ENCODE measurements at regions not wholly inside any gene's neighbourhood (a gene's known extent, or its start where the extent isn't known, plus 50 kb on each side); places are given as distances from the start of the nearest gene placed in this dataset.
"Not testable (repeated sequence)": the region's sequence is repeated elsewhere in the genome, so short reads cannot be mapped to it uniquely, and the experiment has no call there.

- H3K36me3 ChIP-seq (replicated peaks); H3K4me3 ChIP-seq; H3K9me3 ChIP-seq; in situ Hi-C loops (cut with MboI; ENCODE audit: low sequenced_read_pairs); DNase-seq (ENCODE audit: low spot score in 2 of 2); H3K4me1 ChIP-seq; H3K27me3 ChIP-seq (ENCODE audit: low read depth): not testable (repeated sequence)
Observed at GRCh38 chr15:20040691-20041090, 500.9 kb downstream of the GOLGA6L6 start.

DNA sequence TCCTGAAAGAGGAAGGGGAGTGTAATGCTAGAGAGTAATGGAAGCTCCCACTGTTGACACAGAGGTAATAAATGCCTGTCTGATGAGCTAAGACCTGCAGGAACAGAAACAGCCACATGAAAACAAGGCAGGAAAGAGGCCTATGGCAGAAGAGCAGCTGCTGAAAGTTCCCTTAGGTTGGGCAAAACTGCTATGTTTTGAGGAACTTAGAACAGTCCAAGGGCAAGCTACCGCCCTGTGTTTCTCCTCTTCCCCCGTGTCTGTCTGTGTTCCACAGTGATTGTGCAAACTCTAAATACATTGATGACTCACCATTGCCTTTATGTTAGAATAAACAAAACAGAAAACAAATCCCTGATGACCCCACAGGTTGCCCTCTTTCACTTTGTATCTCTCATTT, 516.6 kb downstream of the GOLGA6L6 start:
- H3K9me3 ChIP-seq; H3K36me3 ChIP-seq (replicated peaks); H3K4me1 ChIP-seq; in situ Hi-C loops (cut with MboI; ENCODE audit: low sequenced_read_pairs); DNase-seq (ENCODE audit: low spot score in 2 of 2); H3K27me3 ChIP-seq (ENCODE audit: low read depth); H3K4me3 ChIP-seq: not testable (repeated sequence)

GRCh38 chr15:20022349-20022748, 519.3 kb downstream of the GOLGA6L6 start:
- H3K4me1 ChIP-seq; DNase-seq (ENCODE audit: low spot score in 2 of 2); H3K4me3 ChIP-seq; H3K36me3 ChIP-seq (replicated peaks); H3K9me3 ChIP-seq; H3K27me3 ChIP-seq (ENCODE audit: low read depth); in situ Hi-C loops (cut with MboI; ENCODE audit: low sequenced_read_pairs): not testable (repeated sequence)

DNA sequence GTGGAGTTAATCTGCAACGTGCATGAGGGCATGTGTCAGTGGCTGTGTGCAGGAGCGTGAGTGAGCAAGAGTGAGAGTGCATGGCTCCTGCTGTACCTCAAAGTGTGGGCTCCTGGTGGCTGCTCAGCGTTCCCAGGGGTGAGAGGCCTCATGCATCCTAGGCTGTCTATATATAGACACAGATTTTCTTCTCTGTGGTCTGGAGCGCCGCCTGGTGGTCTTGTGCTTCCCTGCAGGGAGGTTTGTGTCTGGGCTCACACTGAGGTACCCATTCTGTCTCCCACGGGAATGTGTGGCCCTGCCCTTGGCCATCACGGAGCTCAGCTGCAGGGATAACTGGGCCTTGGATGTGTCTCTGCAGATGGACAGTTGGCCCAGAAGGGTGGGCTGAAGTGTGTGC, 520.2 kb downstream of the GOLGA6L6 start:
- H3K4me1 ChIP-seq; in situ Hi-C loops (cut with MboI; ENCODE audit: low sequenced_read_pairs); H3K4me3 ChIP-seq; H3K9me3 ChIP-seq; H3K36me3 ChIP-seq (replicated peaks); H3K27me3 ChIP-seq (ENCODE audit: low read depth); DNase-seq (ENCODE audit: low spot score in 2 of 2): not testable (repeated sequence)

- in situ Hi-C loops (cut with MboI; ENCODE audit: low sequenced_read_pairs); H3K27me3 ChIP-seq (ENCODE audit: low read depth); H3K9me3 ChIP-seq; H3K4me3 ChIP-seq; H3K4me1 ChIP-seq; DNase-seq (ENCODE audit: low spot score in 2 of 2); H3K36me3 ChIP-seq (replicated peaks): not testable (repeated sequence)
Observed at GRCh38 chr15:20020588-20020987, 521.0 kb downstream of the GOLGA6L6 start.

GRCh38 chr15:20019758-20020157, 521.8 kb downstream of the GOLGA6L6 start:
- H3K36me3 ChIP-seq (replicated peaks); DNase-seq (ENCODE audit: low spot score in 2 of 2); H3K4me1 ChIP-seq; H3K9me3 ChIP-seq; H3K27me3 ChIP-seq (ENCODE audit: low read depth); in situ Hi-C loops (cut with MboI; ENCODE audit: low sequenced_read_pairs); H3K4me3 ChIP-seq: not testable (repeated sequence)

GRCh38 chr15:20017581-20017980, 524.0 kb downstream of the GOLGA6L6 start:
- H3K36me3 ChIP-seq (replicated peaks); in situ Hi-C loops (cut with MboI; ENCODE audit: low sequenced_read_pairs); H3K9me3 ChIP-seq; H3K27me3 ChIP-seq (ENCODE audit: low read depth); H3K4me1 ChIP-seq; H3K4me3 ChIP-seq; DNase-seq (ENCODE audit: low spot score in 2 of 2): not testable (repeated sequence)

DNA sequence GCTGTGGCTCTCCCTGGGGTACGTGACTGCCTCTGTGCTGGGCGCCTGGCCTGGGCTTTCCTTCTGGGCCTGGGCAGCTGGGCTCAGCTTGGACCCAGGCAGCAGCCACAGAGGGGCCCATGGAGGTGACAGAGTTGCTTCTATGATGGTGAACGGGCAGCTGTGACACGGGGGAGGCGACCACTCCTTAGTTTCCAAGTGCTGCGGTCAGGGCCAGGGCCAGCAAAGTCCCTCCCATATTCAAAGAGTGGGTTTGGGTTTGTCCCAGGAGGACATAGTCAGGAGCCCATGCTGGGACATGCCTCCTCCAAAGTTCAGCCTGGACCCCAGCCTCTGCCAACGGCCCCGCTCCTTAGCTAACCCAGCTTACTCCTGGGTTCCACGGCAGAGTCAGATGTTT, 524.7 kb downstream of the GOLGA6L6 start:
- DNase-seq (ENCODE audit: low spot score in 2 of 2); H3K4me3 ChIP-seq; H3K27me3 ChIP-seq (ENCODE audit: low read depth); H3K36me3 ChIP-seq (replicated peaks); H3K9me3 ChIP-seq; H3K4me1 ChIP-seq; in situ Hi-C loops (cut with MboI; ENCODE audit: low sequenced_read_pairs): not testable (repeated sequence)

DNA sequence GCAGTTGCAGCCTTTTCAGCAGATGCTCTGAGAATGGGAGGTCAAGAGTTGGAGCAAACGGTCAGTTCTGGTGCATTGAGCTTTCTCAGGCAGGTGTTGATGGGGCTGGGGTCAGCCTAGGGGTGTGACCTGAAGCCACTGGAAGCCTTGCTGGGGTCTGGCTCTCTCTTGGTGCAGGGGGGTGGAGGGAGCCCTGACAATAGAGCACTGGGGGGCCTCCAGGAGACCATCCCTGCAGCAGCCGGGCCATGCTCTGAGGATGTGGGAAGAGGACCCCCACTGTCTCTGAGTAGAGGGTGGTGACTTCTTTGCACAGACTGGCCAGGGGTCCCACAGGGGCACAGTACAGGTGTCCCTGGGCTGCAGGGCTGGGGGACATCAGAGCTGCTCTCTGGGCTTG, 528.8 kb downstream of the GOLGA6L6 start:
- DNase-seq (ENCODE audit: low spot score in 2 of 2); H3K36me3 ChIP-seq (replicated peaks); in situ Hi-C loops (cut with MboI; ENCODE audit: low sequenced_read_pairs); H3K4me1 ChIP-seq; H3K4me3 ChIP-seq; H3K27me3 ChIP-seq (ENCODE audit: low read depth); H3K9me3 ChIP-seq: not testable (repeated sequence)

DNA sequence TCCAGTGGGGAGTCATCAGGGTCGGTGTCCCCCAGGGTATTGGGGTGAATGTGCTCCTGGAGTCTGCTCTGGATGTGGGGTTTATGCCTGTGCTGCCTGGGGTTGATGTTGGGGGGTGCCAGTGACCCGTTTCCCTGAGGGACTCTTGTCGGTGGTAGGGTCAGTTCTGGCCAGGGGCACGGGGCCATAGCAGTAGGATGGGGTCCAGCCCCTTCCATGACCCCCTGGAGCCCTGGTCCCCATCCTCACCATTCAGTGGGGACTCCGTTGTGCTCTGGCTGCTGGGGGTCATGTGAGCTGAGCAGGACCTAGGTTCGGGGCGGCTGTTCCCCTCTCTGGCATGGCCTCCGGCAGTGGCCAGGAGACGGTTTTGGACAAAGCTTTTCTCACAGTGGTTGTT, 530.8 kb downstream of the GOLGA6L6 start:
- DNase-seq (ENCODE audit: low spot score in 2 of 2); H3K9me3 ChIP-seq; H3K4me3 ChIP-seq; H3K36me3 ChIP-seq (replicated peaks); H3K27me3 ChIP-seq (ENCODE audit: low read depth); H3K4me1 ChIP-seq; in situ Hi-C loops (cut with MboI; ENCODE audit: low sequenced_read_pairs): not testable (repeated sequence)

DNA sequence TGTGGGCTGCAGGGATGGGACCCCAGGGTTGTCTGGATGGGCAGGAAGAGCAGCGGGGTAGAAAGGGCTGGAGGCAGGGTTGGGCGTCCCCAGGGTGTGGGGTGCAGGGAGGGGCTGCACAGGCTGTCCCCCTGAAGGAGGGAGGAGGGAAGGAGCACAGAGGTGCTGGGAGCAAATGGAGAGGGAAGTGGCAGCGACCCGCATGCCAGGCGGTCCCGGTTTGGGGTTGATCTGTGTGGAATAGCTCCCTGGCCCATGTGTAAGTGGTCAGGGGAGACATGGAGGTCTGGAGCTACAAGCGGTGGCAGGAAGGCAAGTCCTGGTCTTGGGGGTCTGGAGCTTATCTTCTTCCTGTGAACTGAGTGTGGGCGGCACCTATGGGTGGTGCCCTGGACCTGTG, 532.0 kb downstream of the GOLGA6L6 start:
- H3K36me3 ChIP-seq (replicated peaks); H3K27me3 ChIP-seq (ENCODE audit: low read depth); H3K4me3 ChIP-seq; H3K4me1 ChIP-seq; DNase-seq (ENCODE audit: low spot score in 2 of 2); H3K9me3 ChIP-seq; in situ Hi-C loops (cut with MboI; ENCODE audit: low sequenced_read_pairs): not testable (repeated sequence)

DNA sequence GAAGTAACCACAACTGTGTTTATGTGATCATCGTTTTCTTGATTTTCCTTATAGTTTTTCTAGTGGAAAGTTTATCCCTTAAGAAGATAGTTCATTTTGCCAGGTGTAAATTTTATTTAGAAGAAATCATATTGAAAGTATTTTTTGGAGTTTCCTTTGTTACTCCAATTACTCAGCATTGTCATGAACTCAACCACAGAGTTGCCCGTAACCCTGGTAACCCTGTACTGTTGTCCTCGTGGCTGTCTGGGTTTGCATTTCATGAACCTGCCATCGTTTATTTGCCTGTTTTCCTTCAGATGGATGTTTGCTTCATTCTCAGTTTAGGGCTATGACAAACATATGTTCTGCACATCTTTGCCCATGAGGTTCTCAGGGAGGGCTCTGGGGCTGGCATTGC, 534.3 kb downstream of the GOLGA6L6 start:
- H3K4me3 ChIP-seq; in situ Hi-C loops (cut with MboI; ENCODE audit: low sequenced_read_pairs): not testable (repeated sequence)

DNA sequence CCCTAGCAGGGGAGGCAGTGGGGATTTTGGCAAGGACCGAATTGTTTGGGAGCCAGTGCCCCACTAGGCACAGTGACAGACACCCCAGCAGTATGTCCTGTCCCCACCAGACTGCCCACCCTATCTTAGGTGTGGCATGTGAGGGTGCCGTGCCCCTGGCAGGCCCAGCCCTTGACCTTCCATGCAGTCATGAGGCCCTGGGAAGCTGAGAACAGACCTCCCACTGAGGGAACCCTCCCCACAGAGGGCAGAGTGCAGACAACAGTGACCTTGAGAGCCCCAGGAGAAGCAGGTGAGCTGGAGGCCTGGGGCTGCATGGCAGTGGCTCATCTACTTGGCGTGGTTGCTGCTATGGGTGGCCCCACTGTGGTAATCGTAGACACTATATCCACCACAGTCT, 538.1 kb downstream of the GOLGA6L6 start:
- H3K27me3 ChIP-seq (ENCODE audit: low read depth); in situ Hi-C loops (cut with MboI; ENCODE audit: low sequenced_read_pairs); H3K9me3 ChIP-seq: not testable (repeated sequence)

More for the DNA sequence above, 534.3 kb downstream of the GOLGA6L6 start:
- not testable (repeated sequence) for DNase-seq (ENCODE audit: low spot score in 2 of 2); H3K27me3 ChIP-seq (ENCODE audit: low read depth); H3K36me3 ChIP-seq (replicated peaks); H3K4me1 ChIP-seq; H3K9me3 ChIP-seq

DNA sequence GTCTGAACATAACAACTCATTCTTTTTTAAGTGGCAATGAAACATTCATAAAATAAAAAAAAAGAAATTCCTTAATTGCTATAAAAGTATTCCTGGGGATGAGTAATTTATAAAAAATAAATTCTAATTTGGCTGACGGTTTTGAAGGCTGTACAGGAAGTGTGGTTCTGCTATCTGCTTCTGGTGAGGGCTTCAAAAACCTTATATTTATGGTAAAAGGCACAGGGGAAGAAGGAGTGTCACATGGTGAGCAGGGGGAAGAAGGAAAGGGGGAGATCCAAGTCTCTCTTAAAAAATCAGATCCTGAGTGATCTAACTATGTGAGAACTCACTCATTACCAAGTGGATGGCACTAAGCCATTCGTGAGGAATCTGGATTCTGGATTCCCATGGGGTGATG, 539.0 kb downstream of the GOLGA6L6 start:
- H3K4me1 ChIP-seq; DNase-seq (ENCODE audit: low spot score in 2 of 2); H3K9me3 ChIP-seq; H3K36me3 ChIP-seq (replicated peaks); H3K4me3 ChIP-seq; H3K27me3 ChIP-seq (ENCODE audit: low read depth); in situ Hi-C loops (cut with MboI; ENCODE audit: low sequenced_read_pairs): not testable (repeated sequence)

More for the DNA sequence above, 538.1 kb downstream of the GOLGA6L6 start:
- H3K36me3 ChIP-seq (replicated peaks); H3K4me1 ChIP-seq; H3K4me3 ChIP-seq; DNase-seq (ENCODE audit: low spot score in 2 of 2): not testable (repeated sequence)

DNA sequence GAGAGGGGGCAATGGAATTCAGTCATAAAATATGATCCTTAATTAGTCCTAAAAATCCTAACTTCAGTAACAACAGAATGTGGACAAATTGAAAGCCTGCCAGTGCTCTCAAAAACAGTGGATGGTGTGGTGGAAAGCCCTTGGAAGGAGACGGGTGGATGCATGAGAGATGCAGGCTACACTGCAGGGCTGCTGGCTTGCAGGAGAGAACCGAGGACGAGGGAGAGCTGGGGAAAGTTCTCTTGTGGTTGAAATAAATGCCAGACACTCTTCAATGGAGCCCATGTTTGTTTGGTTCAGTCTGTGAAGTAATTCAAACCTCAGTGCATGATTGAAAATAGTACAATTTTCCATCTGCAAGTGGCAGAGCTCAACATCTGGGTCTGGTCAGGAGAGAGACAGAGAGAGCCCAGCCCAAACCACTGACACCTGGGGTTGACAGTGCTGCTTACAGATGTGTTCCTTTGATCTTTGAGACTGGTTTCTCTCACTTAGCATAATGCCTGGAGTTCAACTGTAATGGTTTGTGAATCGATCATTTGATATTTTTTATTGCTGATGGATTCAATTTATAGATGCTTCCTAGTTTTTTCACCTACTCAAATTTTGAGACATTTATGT, 544.9 kb downstream of the GOLGA6L6 start:
- H3K4me1 ChIP-seq; H3K9me3 ChIP-seq; H3K27me3 ChIP-seq (ENCODE audit: low read depth); H3K36me3 ChIP-seq (replicated peaks); DNase-seq (ENCODE audit: low spot score in 2 of 2); H3K4me3 ChIP-seq; in situ Hi-C loops (cut with MboI; ENCODE audit: low sequenced_read_pairs): not testable (repeated sequence)
